NOMO-1 (cell line): ENCODE measurements at regions not wholly inside any gene's neighbourhood (a gene's known extent, or its start where the extent isn't known, plus 50 kb on each side); places are given as distances from the start of the nearest gene placed in this dataset.
"Not testable (repeated sequence)": the region's sequence is repeated elsewhere in the genome, so short reads cannot be mapped to it uniquely, and the experiment has no call there.

ENCODE experiments used
- DNase-seq, 2 experiments: peaks; one replicate each; lab custom pipeline; 2025; ENCODE audit not compliant: unreplicated experiment in 2 of 2; lab: John Stamatoyannopoulos, UW

GRCh38 chr4:157701695-157701994, 471.2 kb downstream of the GASK1B start:
- DNase-seq, result no peak

- no peak for DNase-seq
Measured at GRCh38 chr4:157700898-157701694, 471.7 kb downstream of the GASK1B start.

GRCh38 chr4:157689476-157689875, 468.9 kb downstream of the GRIA2 start:
- DNase-seq, result no peak

GRCh38 chr4:157687971-157688370, 467.4 kb downstream of the GRIA2 start:
- no peak for DNase-seq

- not testable (repeated sequence) for DNase-seq
Measured at GRCh38 chr4:157679326-157679725, 458.8 kb downstream of the GRIA2 start.

GRCh38 chr4:157678478-157678877, 457.9 kb downstream of the GRIA2 start:
- no peak for DNase-seq

- DNase-seq, result no peak
Measured at GRCh38 chr4:157674699-157675098, 454.2 kb downstream of the GRIA2 start.

- DNase-seq, result no peak
Measured at GRCh38 chr4:157667836-157668235, 447.3 kb downstream of the GRIA2 start.

GRCh38 chr4:157664726-157665125, 444.2 kb downstream of the GRIA2 start:
- DNase-seq, result no peak

GRCh38 chr4:157655096-157655809, 434.7 kb downstream of the GRIA2 start:
- DNase-seq, result no peak

GRCh38 chr4:157643257-157643656, 422.7 kb downstream of the GRIA2 start:
- no peak for DNase-seq

GRCh38 chr4:157634057-157634456, 413.5 kb downstream of the GRIA2 start:
- no peak for DNase-seq

GRCh38 chr4:157616741-157617472, 396.4 kb downstream of the GRIA2 start:
- DNase-seq, result no peak

GRCh38 chr4:157607996-157608395, 387.5 kb downstream of the GRIA2 start:
- no peak for DNase-seq

- DNase-seq, result no peak
Measured at GRCh38 chr4:157600583-157600982, 380.1 kb downstream of the GRIA2 start.

GRCh38 chr4:157591245-157591644, 370.7 kb downstream of the GRIA2 start:
- DNase-seq, result no peak

- DNase-seq, result no peak
Measured at GRCh38 chr4:157590679-157591078, 370.2 kb downstream of the GRIA2 start.

GRCh38 chr4:157587681-157588423, 367.3 kb downstream of the GRIA2 start:
- no peak for DNase-seq

- DNase-seq, result no peak
Measured at GRCh38 chr4:157582141-157582540, 361.6 kb downstream of the GRIA2 start.

- no peak for DNase-seq
Measured at GRCh38 chr4:157576671-157577217, 356.2 kb downstream of the GRIA2 start.

GRCh38 chr4:157575339-157575738, 354.8 kb downstream of the GRIA2 start:
- no peak for DNase-seq
